CD4-positive, alpha-beta T cell treated with Interleukin-15 for 4 hours (primary cell): ENCODE measurements at regions not wholly inside any gene's neighbourhood (a gene's known extent, or its start where the extent isn't known, plus 50 kb on each side); places are given as distances from the start of the nearest gene placed in this dataset.
"Not testable (repeated sequence)": the region's sequence is repeated elsewhere in the genome, so short reads cannot be mapped to it uniquely, and the experiment has no call there.

Source experiments
- DNase-seq: peaks from one replicate; pipeline ENCODE4 v3.0.0-alpha.2; 2020; ENCODE audit warnings: low spot score

GRCh38 chr3:170705131-170705530, 119.3 kb upstream of the SLC7A14 start:
- no peak for DNase-seq

GRCh38 chr3:170703121-170703588, 117.3 kb upstream of the SLC7A14 start:
- DNase-seq = no peak

- no peak for DNase-seq
Measured at GRCh38 chr3:170701696-170702678, 116.1 kb upstream of the SLC7A14 start.

- no peak for DNase-seq
Measured at GRCh38 chr3:170700054-170700404, 114.2 kb upstream of the SLC7A14 start.

GRCh38 chr3:170699158-170700053, 113.5 kb upstream of the SLC7A14 start:
- DNase-seq = no peak

GRCh38 chr3:170697908-170698307, 112.0 kb upstream of the SLC7A14 start:
- DNase-seq = no peak

- no peak for DNase-seq
Measured at GRCh38 chr3:170697131-170697530, 111.3 kb upstream of the SLC7A14 start.

GRCh38 chr3:170695486-170696064, 109.7 kb upstream of the SLC7A14 start:
- no peak for DNase-seq

GRCh38 chr3:170692720-170693119, 106.8 kb upstream of the SLC7A14 start:
- no peak for DNase-seq

GRCh38 chr3:170690661-170690981, 104.7 kb upstream of the SLC7A14 start:
- no peak for DNase-seq

GRCh38 chr3:170689893-170690660, 104.2 kb upstream of the SLC7A14 start:
- DNase-seq = peak; percentile 2

GRCh38 chr3:170689296-170689829, 103.5 kb upstream of the SLC7A14 start:
- DNase-seq = no peak

- DNase-seq = not testable (repeated sequence)
Measured at GRCh38 chr3:170688222-170688621, 102.3 kb upstream of the SLC7A14 start.

GRCh38 chr3:170680593-170680992, 94.7 kb upstream of the SLC7A14 start:
- DNase-seq = no peak

GRCh38 chr3:170679190-170679589, 93.3 kb upstream of the SLC7A14 start:
- no peak for DNase-seq

GRCh38 chr3:170670504-170670903, 84.6 kb upstream of the SLC7A14 start:
- no peak for DNase-seq

- not testable (repeated sequence) for DNase-seq
Measured at GRCh38 chr3:170662986-170663385, 77.1 kb upstream of the SLC7A14 start.

GRCh38 chr3:170660139-170660538, 74.3 kb upstream of the SLC7A14 start:
- no peak for DNase-seq

GRCh38 chr3:170657312-170657711, 71.4 kb upstream of the SLC7A14 start:
- DNase-seq = no peak

- DNase-seq = no peak
Measured at GRCh38 chr3:170656284-170656683, 70.4 kb upstream of the SLC7A14 start.

GRCh38 chr3:170653801-170654200, 67.9 kb upstream of the SLC7A14 start:
- no peak for DNase-seq
